PC-3 (cell line): ENCODE measurements at regions not wholly inside any gene's neighbourhood (a gene's known extent, or its start where the extent isn't known, plus 50 kb on each side); places are given as distances from the start of the nearest gene placed in this dataset.

Experiments
- ATAC-seq: fragments of 200-7000 bp; cut with Tn5 transposase; 2 replicates; pipeline ENCODE4 v1.9.1; 2020; ENCODE audit warnings: mild to moderate bottlenecking, moderate library complexity
- BruUV-seq: library from RNA; stranded (reverse); fragments of 400-500 nt; replicated peaks from 2 replicates; lab custom pipeline; 2021; lab: Mats Ljungman, UMichigan
- CTCF ChIA-PET: fragments of 300-600 bp; sonication (Branson Sonifier 250); formaldehyde crosslinking; loops from one replicate; lab custom pipeline; 2022; ENCODE audit warnings: antibody characterized with exemption; lab: Charles Lee
- POLR2A ChIA-PET: fragments of 300-600 bp; sonication (Branson Sonifier 250); formaldehyde crosslinking; loops from one replicate; lab custom pipeline; 2022; ENCODE audit warnings: antibody characterized with exemption; ENCODE audit not compliant: unreplicated experiment; lab: Charles Lee
- DNase-seq: peaks from one replicate; pipeline ENCODE4 v3.0.0-alpha.2; 2015
- H2AFZ ChIP-seq: fragments of 300-600 bp; sonication (generic); 2 replicates; pipeline ENCODE4 v1.6.0; 2016; ENCODE audit warnings: antibody characterized with exemption, low read length
- H3F3A ChIP-seq: fragments of 300-600 bp; sonication (generic); one replicate; pipeline ENCODE4 v1.6.0; 2017; ENCODE audit warnings: antibody characterized with exemption, low read length, control low read depth, mild to moderate bottlenecking; ENCODE audit not compliant: unreplicated experiment
- H3K27ac ChIP-seq: fragments of 300-600 bp; sonication (generic); 2 replicates; pipeline ENCODE4 v1.5.1; 2016; ENCODE audit warnings: mild to moderate bottlenecking, low read length
- H3K27me3 ChIP-seq: fragments of 300-600 bp; sonication (generic); 2 replicates; pipeline ENCODE4 v1.6.1; 2016; ENCODE audit warnings: low read length, mixed read lengths
- H3K36me3 ChIP-seq: fragments of 300-600 bp; sonication (generic); 2 replicates; pipeline ENCODE4 v1.6.1; 2016; ENCODE audit warnings: low read depth, mixed run types, low read length, mixed read lengths
- H3K4me1 ChIP-seq: fragments of 300-600 bp; sonication (generic); 2 replicates; pipeline ENCODE4 v1.5.1; 2016; ENCODE audit warnings: low read length; ENCODE audit not compliant: insufficient read depth
- H3K4me2 ChIP-seq: fragments of 300-600 bp; sonication (generic); 2 replicates; pipeline ENCODE4 v1.6.0; 2016; ENCODE audit warnings: low read length
- H3K4me3 ChIP-seq: fragments of 300-600 bp; sonication (generic); 2 replicates; pipeline ENCODE4 v1.5.1; 2016; ENCODE audit warnings: mild to moderate bottlenecking, low read length, mixed read lengths
- H3K79me2 ChIP-seq: fragments of 300-600 bp; sonication (generic); 2 replicates; pipeline ENCODE4 v1.6.1; 2017; ENCODE audit warnings: low read length, mixed read lengths
- H3K9ac ChIP-seq: fragments of 300-600 bp; sonication (generic); 2 replicates; pipeline ENCODE4 v1.6.0; 2016; ENCODE audit warnings: mild to moderate bottlenecking, low read length
- H3K9me2 ChIP-seq: fragments of 300-600 bp; sonication (generic); replicated peaks from 2 replicates; pipeline ENCODE4 v1.6.1; 2016; ENCODE audit warnings: mixed run types, low read length, mixed read lengths
- H3K9me3 ChIP-seq: fragments of 300-600 bp; sonication (generic); 2 replicates; pipeline ENCODE4 v1.6.1; 2016; ENCODE audit warnings: low read length, mixed read lengths
- H4K20me1 ChIP-seq: fragments of 300-600 bp; sonication (generic); 2 replicates; pipeline ENCODE4 v1.6.1; 2016; ENCODE audit warnings: low read length, mixed read lengths
- EZH2 ChIP-seq: fragments of 300-600 bp; sonication (generic); IDR thresholded peaks from one replicate; pipeline ENCODE4 v1.6.1; 2017; ENCODE audit warnings: antibody characterized with exemption, mild to moderate bottlenecking, low read length; ENCODE audit not compliant: unreplicated experiment
- EZH2phosphoT487 ChIP-seq: fragments of 300-600 bp; sonication (generic); IDR thresholded peaks from 2 replicates; pipeline ENCODE4 v1.6.1; 2018; ENCODE audit warnings: mild to moderate bottlenecking, antibody characterized with exemption, low read length, borderline replicate concordance
- intact Hi-C: fragments of 100-400 bp; cut with micrococcal nuclease; formaldehyde crosslinking; loops from 2 replicates; pipeline ENCODE4 v1.9.0; 2023
- TF ChIP-seq, protein P1 (sequence below): fragments of 300-600 bp; sonication (generic); conservative IDR thresholded peaks from 2 replicates; pipeline ENCODE4 v1.5.1; 2017; ENCODE audit warnings: antibody characterized with exemption, low read depth, mild to moderate bottlenecking, low read length

DNA sequence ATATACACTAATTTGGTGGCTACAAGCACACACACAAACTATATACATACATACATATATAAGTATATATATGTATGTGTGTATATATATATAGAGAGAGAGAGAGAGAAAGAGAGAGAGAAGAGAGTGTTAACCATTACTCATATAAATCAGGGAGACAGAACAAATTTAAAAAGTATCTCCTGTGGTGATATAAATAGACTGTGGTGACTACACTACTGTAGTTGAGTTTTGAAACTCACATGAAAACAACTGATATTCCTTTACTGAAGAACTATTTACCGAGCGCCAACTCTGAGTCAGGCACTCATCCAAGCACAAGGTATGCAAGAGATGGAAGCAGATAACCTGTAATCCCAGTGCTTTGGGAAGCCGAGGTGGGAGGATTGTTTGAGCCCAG is 67.3 kb upstream of the ANO6 start:
- no peaks in the 10 kb centered on the region for H4K20me1 ChIP-seq
- H3K9me2 ChIP-seq = no peaks in the 10 kb centered on the region
- H3K9ac ChIP-seq = no peak overlapping the region
- no peaks in the 10 kb centered on the region for H3K79me2 ChIP-seq
- H3K4me2 ChIP-seq = no peak overlapping the region
- no peaks in the 10 kb centered on the region for H3F3A ChIP-seq
- TF ChIP-seq, protein P1, sequence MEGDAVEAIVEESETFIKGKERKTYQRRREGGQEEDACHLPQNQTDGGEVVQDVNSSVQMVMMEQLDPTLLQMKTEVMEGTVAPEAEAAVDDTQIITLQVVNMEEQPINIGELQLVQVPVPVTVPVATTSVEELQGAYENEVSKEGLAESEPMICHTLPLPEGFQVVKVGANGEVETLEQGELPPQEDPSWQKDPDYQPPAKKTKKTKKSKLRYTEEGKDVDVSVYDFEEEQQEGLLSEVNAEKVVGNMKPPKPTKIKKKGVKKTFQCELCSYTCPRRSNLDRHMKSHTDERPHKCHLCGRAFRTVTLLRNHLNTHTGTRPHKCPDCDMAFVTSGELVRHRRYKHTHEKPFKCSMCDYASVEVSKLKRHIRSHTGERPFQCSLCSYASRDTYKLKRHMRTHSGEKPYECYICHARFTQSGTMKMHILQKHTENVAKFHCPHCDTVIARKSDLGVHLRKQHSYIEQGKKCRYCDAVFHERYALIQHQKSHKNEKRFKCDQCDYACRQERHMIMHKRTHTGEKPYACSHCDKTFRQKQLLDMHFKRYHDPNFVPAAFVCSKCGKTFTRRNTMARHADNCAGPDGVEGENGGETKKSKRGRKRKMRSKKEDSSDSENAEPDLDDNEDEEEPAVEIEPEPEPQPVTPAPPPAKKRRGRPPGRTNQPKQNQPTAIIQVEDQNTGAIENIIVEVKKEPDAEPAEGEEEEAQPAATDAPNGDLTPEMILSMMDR = no peak
- TF ChIP-seq EZH2phosphoT487 (no peak), EZH2 (no peak)
- no TSS peak for BruUV-seq
- no peak for DNase-seq
- no peaks in the 10 kb centered on the region for H3K36me3 ChIP-seq
- H3K27ac ChIP-seq = no peak overlapping the region
- intact Hi-C loops = no loop called here
- 0 out of 2 replicates have a peak, but pooled peaks cover 5% of the 10 kb centered on the region for H3K9me3 ChIP-seq
- H3K4me3 ChIP-seq = no peak overlapping the region
- no peak for ATAC-seq
- H3K4me1 ChIP-seq = no peaks in the 10 kb centered on the region
- CTCF ChIA-PET = no interaction called here
- POLR2A ChIA-PET = no interaction called here
- no peaks in the 10 kb centered on the region for H3K27me3 ChIP-seq
- H2AFZ ChIP-seq = no peak overlapping the region

DNA sequence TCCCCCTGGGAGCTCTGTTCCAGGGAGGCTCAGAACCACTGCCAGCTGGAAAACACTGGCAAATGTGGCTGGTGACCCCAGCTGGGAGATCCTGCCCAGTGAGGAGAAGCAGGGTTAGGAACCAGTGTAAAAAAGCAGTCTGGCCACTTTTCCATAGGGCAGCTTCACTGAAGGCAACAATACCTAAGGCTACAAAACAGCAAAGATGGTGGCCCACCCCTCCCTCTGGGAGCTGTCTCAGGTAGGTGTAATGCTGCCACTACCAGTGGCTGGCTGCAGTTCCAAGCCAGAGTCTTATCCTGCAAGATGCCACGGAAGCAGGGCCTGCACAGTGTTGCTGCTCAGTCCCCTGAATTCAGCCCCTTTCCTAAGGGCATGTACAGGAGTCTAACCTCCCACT is 50.6 kb upstream of the ANO6 start:
- Histone ChIP-seq H3K9ac (no peak overlapping the region), H3K4me2 (no peak overlapping the region), H3K36me3 (no peaks in the 10 kb centered on the region), H3K4me3 (no peak overlapping the region), H3K27me3 (no peaks in the 10 kb centered on the region), H3K27ac (no peak overlapping the region), H3K4me1 (no peaks in the 10 kb centered on the region), H3F3A (no peaks in the 10 kb centered on the region), H3K9me3 (no peaks in the 10 kb centered on the region), H2AFZ (no peak overlapping the region), H3K79me2 (no peaks in the 10 kb centered on the region), H3K9me2 (no peaks in the 10 kb centered on the region), H4K20me1 (no peaks in the 10 kb centered on the region)
- ATAC-seq = no peak
- CTCF ChIA-PET = no interaction called here
- intact Hi-C loops = no loop called here
- POLR2A ChIA-PET = no interaction called here
- TF ChIP-seq, protein P1 = no peak
- TF ChIP-seq EZH2 = no peak
- TF ChIP-seq EZH2phosphoT487 = no peak
- BruUV-seq = no TSS peak
- no peak for DNase-seq

DNA sequence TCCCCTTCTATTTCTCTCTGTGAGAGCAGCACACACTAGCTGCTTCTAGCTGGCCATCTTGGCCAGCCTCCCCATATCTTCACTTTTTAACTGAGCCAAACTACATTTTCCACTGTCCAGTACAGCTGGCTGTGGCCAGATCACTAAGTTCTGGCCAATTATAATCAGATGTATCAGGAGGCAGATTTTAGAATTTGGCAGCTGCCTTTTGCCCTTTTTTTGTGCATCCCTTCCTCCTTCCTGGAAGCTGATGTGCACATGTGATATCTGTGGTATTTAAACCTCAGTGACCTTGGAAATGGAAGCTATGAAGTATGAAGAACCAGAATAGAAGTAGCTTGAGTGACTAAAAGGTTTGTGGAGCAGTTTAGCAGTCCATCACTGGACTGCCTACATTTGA is 49.8 kb upstream of the ANO6 start:
- no TSS peak for BruUV-seq
- Histone ChIP-seq H3K27me3 (no peaks in the 10 kb centered on the region), H3K36me3 (no peaks in the 10 kb centered on the region), H2AFZ (no peak overlapping the region), H3K9me2 (no peaks in the 10 kb centered on the region), H3K79me2 (no peaks in the 10 kb centered on the region), H3K9me3 (no peaks in the 10 kb centered on the region), H4K20me1 (no peaks in the 10 kb centered on the region), H3F3A (no peaks in the 10 kb centered on the region), H3K27ac (no peak overlapping the region), H3K4me2 (no peak overlapping the region), H3K9ac (no peak overlapping the region), H3K4me3 (no peak overlapping the region), H3K4me1 (no peaks in the 10 kb centered on the region)
- ChIA-PET CTCF (no interaction called here), POLR2A (no interaction called here)
- TF ChIP-seq EZH2phosphoT487 (no peak), EZH2 (no peak)
- TF ChIP-seq, protein P1 = no peak
- intact Hi-C loops = no loop called here
- ATAC-seq = no peak
- DNase-seq = no peak
